HUES48 (cell line): ENCODE measurements at regions not wholly inside any gene's neighbourhood (a gene's known extent, or its start where the extent isn't known, plus 50 kb on each side); places are given as distances from the start of the nearest gene placed in this dataset.
"Not testable (repeated sequence)": the region's sequence is repeated elsewhere in the genome, so short reads cannot be mapped to it uniquely, and the experiment has no call there.

Source experiments
- H3K27ac ChIP-seq: one replicate; pipeline ENCODE4 v1.7.0; 2013; ENCODE audit warnings: low read depth, low read length, inconsistent platforms
- H3K27me3 ChIP-seq: 2 replicates; pipeline ENCODE4 v1.6.1; 2013; ENCODE audit warnings: mild to moderate bottlenecking, low read length; ENCODE audit not compliant: control insufficient read depth, insufficient read depth
- H3K36me3 ChIP-seq: 2 replicates; pipeline ENCODE4 v1.6.1; 2013; ENCODE audit warnings: low read length; ENCODE audit not compliant: control insufficient read depth, insufficient read depth
- H3K4me1 ChIP-seq: 2 replicates; pipeline ENCODE4 v1.6.1; 2013; ENCODE audit warnings: mild to moderate bottlenecking, low read length; ENCODE audit not compliant: control insufficient read depth, insufficient read depth
- H3K4me3 ChIP-seq: 2 replicates; pipeline ENCODE4 v1.5.1; 2013; ENCODE audit warnings: mild to moderate bottlenecking, low read depth, low read length
- H3K9ac ChIP-seq: 2 replicates; pipeline ENCODE4 v1.6.1; 2013; ENCODE audit warnings: mild to moderate bottlenecking, low read depth, low read length, moderate library complexity
- H3K9me3 ChIP-seq: 2 replicates; pipeline ENCODE4 v1.6.1; 2013; ENCODE audit warnings: low read length; ENCODE audit not compliant: control insufficient read depth, insufficient read depth

DNA sequence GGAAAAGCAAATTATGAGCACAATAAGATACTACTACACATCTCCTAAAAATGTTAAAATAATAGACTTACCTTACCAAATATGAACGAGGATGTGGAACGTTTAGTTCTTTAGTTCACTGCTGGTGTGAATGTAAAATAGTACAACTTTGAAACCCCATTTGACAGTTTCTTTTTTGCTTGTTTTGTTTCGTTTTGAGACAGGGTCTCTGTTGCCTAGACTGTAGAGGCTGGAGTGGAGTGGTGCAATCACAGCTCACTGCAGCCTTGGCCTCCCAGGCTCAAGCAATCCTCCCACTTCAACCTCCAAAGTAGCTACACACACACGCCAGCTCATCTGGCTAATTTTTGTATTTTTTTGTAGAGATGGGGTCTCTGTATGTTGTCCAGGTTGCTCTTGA lies 136.4 kb upstream of the FAR2 start:
- Histone ChIP-seq H3K4me3 (no peak overlapping the region), H3K36me3 (no peaks in the 10 kb centered on the region), H3K27ac (no peak overlapping the region), H3K9ac (no peak overlapping the region), H3K9me3 (no peaks in the 10 kb centered on the region), H3K27me3 (no peaks in the 10 kb centered on the region), H3K4me1 (no peaks in the 10 kb centered on the region)

DNA sequence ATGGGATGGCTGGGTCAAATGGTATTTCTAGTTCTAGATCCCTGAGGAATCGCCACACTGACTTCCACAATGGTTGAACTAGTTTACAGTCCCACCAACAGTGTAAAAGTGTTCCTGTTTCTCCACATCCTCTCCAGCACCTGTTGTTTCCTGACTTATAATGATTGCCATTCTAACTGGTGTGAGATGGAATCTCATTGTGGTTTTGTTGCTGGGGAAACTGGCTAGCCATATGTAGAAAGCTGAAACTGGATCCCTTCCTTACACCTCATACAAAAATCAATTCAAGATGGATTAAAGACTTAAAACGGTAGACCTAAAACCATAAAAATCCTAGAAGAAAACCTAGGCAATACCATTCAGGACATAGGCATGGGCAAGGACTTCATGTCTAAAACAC lies 131.5 kb upstream of the FAR2 start:
- H3K27me3 ChIP-seq, H3K4me3 ChIP-seq, H3K9ac ChIP-seq, H3K36me3 ChIP-seq, H3K27ac ChIP-seq, H3K9me3 ChIP-seq, H3K4me1 ChIP-seq: not testable (repeated sequence)

DNA sequence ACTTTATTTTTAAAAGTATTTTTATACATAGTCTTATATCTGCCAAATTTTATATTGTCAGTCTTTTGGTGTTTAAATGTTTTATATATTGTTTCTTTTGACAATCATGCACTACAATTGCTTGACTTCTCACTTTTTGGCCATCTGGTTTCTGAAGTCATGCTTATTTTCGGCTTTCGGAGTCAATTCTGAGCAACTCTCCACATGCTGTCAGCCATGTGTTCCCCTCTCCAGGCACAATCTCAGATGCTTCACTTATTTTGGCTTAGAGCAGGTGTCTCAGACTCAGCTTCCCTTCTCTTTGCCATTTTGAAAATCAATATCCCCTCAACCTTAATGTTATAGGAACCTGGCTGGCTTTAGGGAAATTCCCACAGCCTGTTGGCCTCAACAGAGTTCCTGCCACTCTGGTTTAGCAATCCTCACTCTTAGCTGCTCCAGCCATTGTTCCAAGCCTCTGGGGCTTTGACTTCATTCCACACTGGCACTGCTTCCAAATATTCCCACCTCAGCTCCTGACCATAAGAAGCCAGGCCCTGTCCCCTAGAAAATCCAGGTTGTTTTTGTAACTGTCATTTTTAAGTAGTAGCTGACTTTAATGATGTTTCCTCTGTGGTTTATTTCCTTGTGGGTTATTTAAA lies 125.5 kb upstream of the FAR2 start:
- Histone ChIP-seq H3K9me3 (no peaks in the 10 kb centered on the region), H3K27ac (no peak overlapping the region), H3K27me3 (no peaks in the 10 kb centered on the region), H3K36me3 (no peaks in the 10 kb centered on the region), H3K4me3 (no peak overlapping the region), H3K9ac (no peak overlapping the region), H3K4me1 (peaks cover 3% of the 10 kb centered on the region; the same call in 1 of the 2 replicates)

DNA sequence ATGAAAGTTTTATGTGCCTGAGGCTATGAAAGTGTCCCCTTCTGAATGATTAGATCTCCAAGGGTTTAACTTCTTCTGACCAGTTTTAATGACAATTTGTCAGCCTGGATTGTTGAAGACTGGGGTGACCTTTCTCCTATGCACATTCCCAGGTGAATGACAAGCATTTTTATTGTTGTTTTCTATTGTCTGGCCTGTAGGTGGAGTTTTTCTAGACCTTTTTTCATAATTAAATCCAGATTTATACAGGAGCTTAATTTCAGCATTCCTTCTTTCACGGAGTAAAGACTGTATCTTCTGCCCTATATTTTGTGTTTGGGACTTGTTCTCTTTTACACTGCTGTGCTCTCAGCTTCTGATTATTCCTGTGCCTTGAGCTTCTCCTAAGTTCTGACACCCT lies 125.0 kb upstream of the FAR2 start:
- Histone ChIP-seq H3K4me1 (peaks cover 3% of the 10 kb centered on the region; the same call in 1 of the 2 replicates), H3K4me3 (no peak overlapping the region), H3K9ac (no peak overlapping the region), H3K9me3 (no peaks in the 10 kb centered on the region), H3K36me3 (no peaks in the 10 kb centered on the region), H3K27me3 (no peaks in the 10 kb centered on the region), H3K27ac (no peak overlapping the region)

DNA sequence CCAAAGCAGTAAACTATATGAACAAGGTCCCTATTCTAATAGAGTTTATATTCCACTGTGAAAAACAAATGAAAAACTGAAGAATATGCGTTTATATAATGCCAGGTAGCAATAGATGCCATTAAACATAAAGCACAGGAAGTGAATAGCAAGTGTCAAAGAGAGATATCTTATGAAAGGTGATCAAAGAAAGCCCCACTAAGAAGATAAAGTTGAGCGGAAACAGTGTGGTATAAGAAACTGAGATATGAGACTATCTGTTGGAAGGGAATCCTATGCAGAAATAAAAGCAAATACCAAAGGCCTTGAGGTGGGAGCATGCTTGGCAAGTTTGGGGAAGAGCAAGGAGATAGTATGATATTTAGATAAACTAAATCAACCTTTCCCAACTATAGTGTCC lies 123.1 kb upstream of the FAR2 start:
- Histone ChIP-seq H3K4me1 (peaks cover 3% of the 10 kb centered on the region; the same call in 1 of the 2 replicates), H3K27me3 (no peaks in the 10 kb centered on the region), H3K9ac (no peak overlapping the region), H3K9me3 (no peaks in the 10 kb centered on the region), H3K4me3 (no peak overlapping the region), H3K36me3 (no peaks in the 10 kb centered on the region), H3K27ac (no peak overlapping the region)

DNA sequence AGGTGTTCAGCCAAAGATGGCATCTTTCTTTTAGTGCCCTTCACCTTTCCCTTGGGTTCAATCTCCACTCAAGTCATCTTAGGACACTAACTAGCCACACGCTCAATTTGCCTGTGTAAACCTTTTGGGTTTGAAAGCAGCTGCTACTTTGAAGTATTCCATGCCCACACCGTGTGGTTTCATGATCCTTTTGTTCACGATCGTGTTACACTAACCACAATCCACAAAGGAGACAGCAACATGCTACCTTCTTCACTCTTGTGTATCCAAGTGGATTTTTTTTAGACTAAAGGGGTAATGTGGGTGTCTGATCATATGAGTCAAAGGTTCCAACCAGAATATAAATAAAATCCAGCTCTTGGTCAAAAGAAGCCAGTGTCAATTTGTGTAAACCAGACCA lies 122.7 kb upstream of the FAR2 start:
- Histone ChIP-seq H3K9ac (no peak overlapping the region), H3K4me1 (peaks cover 3% of the 10 kb centered on the region; the same call in 1 of the 2 replicates), H3K27ac (no peak overlapping the region), H3K27me3 (no peaks in the 10 kb centered on the region), H3K4me3 (no peak overlapping the region), H3K9me3 (no peaks in the 10 kb centered on the region), H3K36me3 (no peaks in the 10 kb centered on the region)

DNA sequence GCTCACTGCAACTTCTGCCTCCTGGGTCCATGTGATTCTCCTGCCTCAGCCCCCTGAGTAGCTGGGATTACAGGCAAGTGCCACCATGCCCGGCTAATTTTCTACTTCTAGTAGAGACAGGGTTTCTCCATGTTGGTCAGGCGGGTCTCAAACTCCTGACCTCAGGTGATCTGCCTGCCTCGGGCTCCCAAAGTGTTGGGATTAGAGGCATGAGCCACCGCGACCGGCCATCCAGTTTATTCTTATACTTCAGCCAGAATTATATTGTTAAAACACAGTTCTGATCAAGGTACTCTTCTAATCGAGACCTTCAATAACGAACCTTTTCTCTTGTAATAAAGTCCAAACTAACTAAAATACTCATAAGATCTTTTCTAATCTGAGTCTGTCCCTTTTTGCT lies 119.6 kb upstream of the FAR2 start:
- H3K27ac ChIP-seq, H3K9ac ChIP-seq, H3K36me3 ChIP-seq, H3K4me1 ChIP-seq, H3K9me3 ChIP-seq, H3K27me3 ChIP-seq, H3K4me3 ChIP-seq: not testable (repeated sequence)

DNA sequence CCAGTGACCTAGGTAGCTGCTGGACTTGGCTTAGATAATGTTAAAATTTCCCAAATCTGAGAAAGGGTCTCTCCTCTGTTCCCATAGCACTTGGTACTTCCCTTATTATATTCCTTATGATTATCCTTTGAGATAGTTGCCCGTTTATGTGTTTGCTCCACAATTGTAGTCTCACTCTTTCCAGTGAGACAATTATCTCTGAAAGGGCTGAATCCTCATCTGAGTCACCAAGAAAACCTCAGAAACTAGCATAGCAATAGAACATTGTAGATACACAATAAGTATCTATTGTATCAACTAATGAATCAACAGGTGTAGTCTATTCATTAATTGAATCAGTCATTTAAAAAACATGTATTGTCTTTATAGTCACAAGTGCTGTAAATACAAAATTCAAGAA lies 119.1 kb upstream of the FAR2 start:
- Histone ChIP-seq H3K36me3 (no peaks in the 10 kb centered on the region), H3K9me3 (no peaks in the 10 kb centered on the region), H3K4me1 (no peaks in the 10 kb centered on the region), H3K4me3 (no peak overlapping the region), H3K27me3 (no peaks in the 10 kb centered on the region), H3K9ac (no peak overlapping the region), H3K27ac (no peak overlapping the region)

DNA sequence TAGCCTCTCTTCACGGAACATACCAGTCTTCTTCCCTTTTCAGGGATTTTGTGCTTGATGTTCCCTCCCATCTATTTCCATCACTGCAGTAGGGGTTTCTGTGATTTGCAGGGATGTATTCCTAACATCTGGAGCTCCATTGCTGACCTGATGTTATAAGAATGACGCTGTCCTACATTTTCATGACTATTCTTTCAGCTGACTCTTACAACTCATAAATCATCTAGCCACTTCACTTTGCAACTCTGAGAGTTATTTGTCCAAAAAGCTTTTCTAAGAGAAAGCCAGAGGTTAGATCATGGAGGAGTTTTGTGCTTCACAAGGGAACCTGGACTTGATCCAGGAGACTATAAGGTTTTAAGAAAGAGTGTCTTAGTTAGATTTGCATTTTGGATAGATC lies 116.6 kb upstream of the FAR2 start:
- no peaks in the 10 kb centered on the region for H3K27me3 ChIP-seq
- no peak overlapping the region for H3K4me3 ChIP-seq
- no peaks in the 10 kb centered on the region for H3K36me3 ChIP-seq
- H3K9ac ChIP-seq = no peak overlapping the region
- H3K27ac ChIP-seq = no peak overlapping the region
- H3K9me3 ChIP-seq = no peaks in the 10 kb centered on the region
- H3K4me1 ChIP-seq = no peaks in the 10 kb centered on the region

DNA sequence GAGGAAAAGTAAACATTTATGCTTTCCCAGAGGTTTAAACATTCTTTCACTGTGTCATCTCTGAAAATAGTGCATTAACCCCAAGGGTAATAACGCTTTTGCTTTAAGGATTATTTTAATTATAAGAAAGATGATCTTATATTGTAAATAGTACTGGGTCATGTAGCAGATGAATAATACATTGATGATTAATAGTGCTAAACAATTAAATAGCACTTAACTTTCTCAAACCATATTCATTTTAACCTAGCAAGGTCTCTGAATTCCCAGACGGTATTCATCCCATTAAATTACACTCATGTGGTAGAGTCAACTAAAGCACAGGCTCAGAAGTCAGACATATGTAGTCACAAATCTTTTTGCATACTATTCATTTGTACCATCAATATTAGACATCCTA lies 115.6 kb upstream of the FAR2 start:
- H3K9me3 ChIP-seq = no peaks in the 10 kb centered on the region
- H3K4me1 ChIP-seq = no peaks in the 10 kb centered on the region
- no peak overlapping the region for H3K4me3 ChIP-seq
- H3K27ac ChIP-seq = no peak overlapping the region
- no peaks in the 10 kb centered on the region for H3K36me3 ChIP-seq
- H3K27me3 ChIP-seq = no peaks in the 10 kb centered on the region
- no peak overlapping the region for H3K9ac ChIP-seq

DNA sequence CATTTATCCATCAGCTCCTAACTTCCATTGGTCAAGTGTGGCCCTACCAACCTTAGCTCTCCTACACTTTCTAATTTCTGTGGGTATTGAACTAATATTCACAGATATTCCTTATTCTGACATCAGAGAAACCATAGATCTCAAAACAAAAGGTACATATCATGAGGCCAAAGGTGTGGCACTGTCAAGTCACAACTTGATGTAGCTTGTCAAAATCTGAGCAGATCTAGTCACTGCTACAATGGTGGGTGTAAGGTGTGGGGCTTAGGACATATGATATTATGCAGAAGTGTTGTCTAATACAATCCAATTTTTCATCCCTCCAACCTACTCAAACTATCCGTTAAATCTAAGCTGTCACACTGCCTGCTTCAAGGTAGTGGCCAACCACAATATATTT lies 114.0 kb upstream of the FAR2 start:
- Histone ChIP-seq H3K27me3 (no peaks in the 10 kb centered on the region), H3K36me3 (no peaks in the 10 kb centered on the region), H3K27ac (no peak overlapping the region), H3K9me3 (no peaks in the 10 kb centered on the region), H3K9ac (no peak overlapping the region), H3K4me1 (no peaks in the 10 kb centered on the region), H3K4me3 (no peak overlapping the region)

DNA sequence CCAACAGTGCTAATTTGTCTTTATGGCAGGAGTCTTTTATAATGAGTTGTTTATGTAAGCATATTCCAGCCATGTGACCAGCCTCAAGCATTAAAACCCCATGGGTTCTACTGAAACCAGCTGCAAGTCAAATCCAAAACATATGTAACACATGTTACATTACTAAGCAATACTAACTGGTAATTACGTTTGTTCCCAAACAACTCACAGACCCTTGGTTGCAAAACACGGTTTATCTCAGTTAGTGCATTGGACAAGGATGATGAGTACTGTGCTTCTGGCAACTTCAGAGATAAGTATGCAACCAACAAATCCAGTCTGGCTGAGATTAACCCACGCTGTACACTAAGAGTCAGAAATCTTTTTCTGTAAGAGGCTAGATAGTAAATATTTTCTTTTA lies 110.1 kb upstream of the FAR2 start:
- no peaks in the 10 kb centered on the region for H3K27me3 ChIP-seq
- no peaks in the 10 kb centered on the region for H3K4me1 ChIP-seq
- H3K36me3 ChIP-seq = no peaks in the 10 kb centered on the region
- no peak overlapping the region for H3K27ac ChIP-seq
- no peaks in the 10 kb centered on the region for H3K9me3 ChIP-seq
- H3K9ac ChIP-seq = no peak overlapping the region
- no peak overlapping the region for H3K4me3 ChIP-seq
